HL-60 (cell line): ENCODE measurements at regions not wholly inside any gene's neighbourhood (a gene's known extent, or its start where the extent isn't known, plus 50 kb on each side); places are given as distances from the start of the nearest gene placed in this dataset.
"Not testable (repeated sequence)": the region's sequence is repeated elsewhere in the genome, so short reads cannot be mapped to it uniquely, and the experiment has no call there.

Experiments
- DNase-seq, 2 experiments: peaks; one replicate each; pipeline ENCODE4 v3.0.0-alpha.2; 2010 to 2020; ENCODE audit warnings: low read depth in 1 of 2, low spot score in 1 of 2
- H3K27ac ChIP-seq: fragments of 250-450 bp; sonication (Bioruptor Pico); replicated peaks from 2 replicates; pipeline ENCODE4 v1.5.1; 2020; ENCODE audit warnings: mild to moderate bottlenecking, moderate library complexity
- H3K27me3 ChIP-seq: fragments of 250-450 bp; sonication (Bioruptor Pico); 2 replicates; pipeline ENCODE4 v1.5.1; 2021; ENCODE audit warnings: mild to moderate bottlenecking, moderate library complexity; ENCODE audit not compliant: insufficient read depth, poor library complexity, severe bottlenecking
- H3K4me3 ChIP-seq: replicated peaks from 2 replicates; pipeline ENCODE4 v1.5.1; 2011; ENCODE audit warnings: mild to moderate bottlenecking, control low read depth, low read length; ENCODE audit not compliant: insufficient read depth
- GABPA ChIP-seq: IDR thresholded peaks from 2 replicates; pipeline ENCODE4 v1.6.1; 2012; ENCODE audit warnings: low read depth
- POLR2AphosphoS5 ChIP-seq: IDR thresholded peaks from 2 replicates; pipeline ENCODE4 v1.6.1; 2012; ENCODE audit warnings: low read depth
- SPI1 ChIP-seq: IDR thresholded peaks from 2 replicates; pipeline ENCODE4 v1.6.1; 2012; ENCODE audit warnings: low read depth, mild to moderate bottlenecking, borderline replicate concordance
- TF ChIP-seq, protein P1 (sequence below): IDR thresholded peaks from one replicate; pipeline ENCODE4 v1.5.1; 2011; ENCODE audit warnings: low read length, control low read depth, inconsistent platforms; ENCODE audit not compliant: insufficient read depth
- TF ChIP-seq, protein P2 (sequence below): IDR thresholded peaks from 2 replicates; pipeline ENCODE4 v1.6.1; 2012; ENCODE audit warnings: low read depth; ENCODE audit not compliant: insufficient replicate concordance

DNA sequence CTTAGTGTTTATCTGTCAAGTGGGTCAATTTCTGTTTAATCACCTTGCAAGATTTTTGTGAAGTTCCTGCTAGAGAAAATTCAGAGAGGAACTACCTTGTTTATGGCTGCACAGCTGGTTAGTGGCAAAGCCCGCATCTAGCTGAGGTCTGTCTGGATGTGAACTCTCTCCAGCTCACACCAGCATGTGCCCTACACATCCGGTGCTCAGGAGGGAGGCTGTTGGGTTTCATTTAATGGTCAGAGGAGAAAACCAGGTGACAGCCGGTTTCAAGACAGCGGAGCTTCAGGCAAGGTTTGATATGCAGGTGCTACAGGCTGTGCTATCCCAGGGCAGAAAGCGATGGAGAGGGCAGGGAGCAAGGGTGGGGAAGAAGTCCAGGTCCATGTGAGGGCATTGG, 351.1 kb downstream of the ACTR3B start:
- H3K4me3 ChIP-seq: no peak overlapping the region
- H3K27ac ChIP-seq: no peak overlapping the region
- no peak for DNase-seq
- TF ChIP-seq, protein P1, sequence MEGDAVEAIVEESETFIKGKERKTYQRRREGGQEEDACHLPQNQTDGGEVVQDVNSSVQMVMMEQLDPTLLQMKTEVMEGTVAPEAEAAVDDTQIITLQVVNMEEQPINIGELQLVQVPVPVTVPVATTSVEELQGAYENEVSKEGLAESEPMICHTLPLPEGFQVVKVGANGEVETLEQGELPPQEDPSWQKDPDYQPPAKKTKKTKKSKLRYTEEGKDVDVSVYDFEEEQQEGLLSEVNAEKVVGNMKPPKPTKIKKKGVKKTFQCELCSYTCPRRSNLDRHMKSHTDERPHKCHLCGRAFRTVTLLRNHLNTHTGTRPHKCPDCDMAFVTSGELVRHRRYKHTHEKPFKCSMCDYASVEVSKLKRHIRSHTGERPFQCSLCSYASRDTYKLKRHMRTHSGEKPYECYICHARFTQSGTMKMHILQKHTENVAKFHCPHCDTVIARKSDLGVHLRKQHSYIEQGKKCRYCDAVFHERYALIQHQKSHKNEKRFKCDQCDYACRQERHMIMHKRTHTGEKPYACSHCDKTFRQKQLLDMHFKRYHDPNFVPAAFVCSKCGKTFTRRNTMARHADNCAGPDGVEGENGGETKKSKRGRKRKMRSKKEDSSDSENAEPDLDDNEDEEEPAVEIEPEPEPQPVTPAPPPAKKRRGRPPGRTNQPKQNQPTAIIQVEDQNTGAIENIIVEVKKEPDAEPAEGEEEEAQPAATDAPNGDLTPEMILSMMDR: no peak
- no peak for TF ChIP-seq GABPA
- TF ChIP-seq SPI1: no peak
- TF ChIP-seq, protein P2, sequence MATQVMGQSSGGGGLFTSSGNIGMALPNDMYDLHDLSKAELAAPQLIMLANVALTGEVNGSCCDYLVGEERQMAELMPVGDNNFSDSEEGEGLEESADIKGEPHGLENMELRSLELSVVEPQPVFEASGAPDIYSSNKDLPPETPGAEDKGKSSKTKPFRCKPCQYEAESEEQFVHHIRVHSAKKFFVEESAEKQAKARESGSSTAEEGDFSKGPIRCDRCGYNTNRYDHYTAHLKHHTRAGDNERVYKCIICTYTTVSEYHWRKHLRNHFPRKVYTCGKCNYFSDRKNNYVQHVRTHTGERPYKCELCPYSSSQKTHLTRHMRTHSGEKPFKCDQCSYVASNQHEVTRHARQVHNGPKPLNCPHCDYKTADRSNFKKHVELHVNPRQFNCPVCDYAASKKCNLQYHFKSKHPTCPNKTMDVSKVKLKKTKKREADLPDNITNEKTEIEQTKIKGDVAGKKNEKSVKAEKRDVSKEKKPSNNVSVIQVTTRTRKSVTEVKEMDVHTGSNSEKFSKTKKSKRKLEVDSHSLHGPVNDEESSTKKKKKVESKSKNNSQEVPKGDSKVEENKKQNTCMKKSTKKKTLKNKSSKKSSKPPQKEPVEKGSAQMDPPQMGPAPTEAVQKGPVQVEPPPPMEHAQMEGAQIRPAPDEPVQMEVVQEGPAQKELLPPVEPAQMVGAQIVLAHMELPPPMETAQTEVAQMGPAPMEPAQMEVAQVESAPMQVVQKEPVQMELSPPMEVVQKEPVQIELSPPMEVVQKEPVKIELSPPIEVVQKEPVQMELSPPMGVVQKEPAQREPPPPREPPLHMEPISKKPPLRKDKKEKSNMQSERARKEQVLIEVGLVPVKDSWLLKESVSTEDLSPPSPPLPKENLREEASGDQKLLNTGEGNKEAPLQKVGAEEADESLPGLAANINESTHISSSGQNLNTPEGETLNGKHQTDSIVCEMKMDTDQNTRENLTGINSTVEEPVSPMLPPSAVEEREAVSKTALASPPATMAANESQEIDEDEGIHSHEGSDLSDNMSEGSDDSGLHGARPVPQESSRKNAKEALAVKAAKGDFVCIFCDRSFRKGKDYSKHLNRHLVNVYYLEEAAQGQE: no peak
- TF ChIP-seq POLR2AphosphoS5: no peak
- no peaks in the 10 kb centered on the region for H3K27me3 ChIP-seq

DNA sequence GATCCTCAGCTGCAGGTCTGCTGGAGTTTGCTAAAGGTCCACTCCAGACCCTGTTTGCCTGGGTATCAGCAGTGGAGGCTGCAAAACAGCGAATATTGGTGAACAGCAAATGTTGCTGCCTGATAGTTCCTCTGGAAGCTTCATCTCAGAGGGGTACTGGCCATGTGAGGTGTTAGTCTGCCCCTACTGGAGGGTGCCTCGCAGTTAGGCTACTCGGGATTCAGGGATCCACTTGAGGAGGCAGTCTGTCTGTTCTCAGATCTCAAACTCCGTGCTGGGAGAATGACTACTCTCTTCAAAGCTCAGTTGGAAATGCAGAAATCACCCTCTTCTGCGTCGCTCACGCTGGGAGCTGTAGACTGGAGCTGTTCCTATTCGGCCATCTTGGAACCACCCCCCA, 362.7 kb downstream of the ACTR3B start:
- not testable (repeated sequence) for H3K4me3 ChIP-seq, DNase-seq, H3K27me3 ChIP-seq, H3K27ac ChIP-seq

DNA sequence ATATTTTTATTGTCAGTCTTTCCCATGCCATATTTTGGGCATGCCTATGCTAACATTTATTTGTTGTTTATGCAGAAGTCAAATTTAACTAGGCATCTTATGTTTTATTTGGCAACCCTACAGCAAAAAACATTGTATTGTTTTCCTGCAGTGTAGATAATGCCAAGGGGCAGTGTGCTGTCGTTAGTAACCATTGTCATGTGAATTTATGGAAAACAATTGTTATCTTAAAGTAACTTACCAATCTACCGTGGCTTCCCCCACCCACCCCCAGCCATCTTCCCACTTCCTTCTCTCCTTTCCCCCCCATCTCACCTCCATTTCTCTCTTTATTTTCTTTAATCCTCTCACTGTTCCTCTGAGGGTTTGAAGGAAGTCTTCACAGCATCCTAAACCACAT, 370.5 kb downstream of the ACTR3B start:
- H3K4me3 ChIP-seq: no peak overlapping the region
- H3K27ac ChIP-seq: no peak overlapping the region
- no peak for DNase-seq
- no peak for TF ChIP-seq SPI1
- TF ChIP-seq, protein P1: no peak
- TF ChIP-seq, protein P2: no peak
- no peak for TF ChIP-seq POLR2AphosphoS5
- no peak for TF ChIP-seq GABPA
- no peaks in the 10 kb centered on the region for H3K27me3 ChIP-seq

DNA sequence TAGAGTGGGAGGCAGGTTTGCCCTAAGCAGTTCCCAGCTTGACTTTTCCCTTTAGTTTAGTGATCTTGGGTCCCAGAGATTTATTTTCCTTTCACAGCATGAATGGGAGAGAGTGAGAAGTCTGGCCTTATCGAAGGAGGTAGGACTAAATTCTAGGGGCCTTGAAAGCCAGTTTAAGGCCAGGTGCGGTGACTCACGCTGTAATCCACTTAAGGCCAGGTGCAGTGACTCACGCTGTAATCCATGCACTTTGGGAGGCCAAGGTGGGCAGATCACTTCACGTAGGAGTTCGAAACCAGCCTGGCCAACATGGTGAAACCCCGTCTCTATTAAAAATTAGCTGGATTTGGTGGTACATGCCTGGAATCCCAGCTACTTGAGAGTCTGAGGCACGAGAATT, 392.2 kb downstream of the ACTR3B start:
- TF ChIP-seq, protein P1: no peak
- TF ChIP-seq, protein P2: no peak
- no peak for TF ChIP-seq POLR2AphosphoS5
- no peak for TF ChIP-seq GABPA
- TF ChIP-seq SPI1: no peak

More for the DNA sequence above, 392.2 kb downstream of the ACTR3B start:
- Histone ChIP-seq H3K4me3 (no peak overlapping the region), H3K27me3 (no peaks in the 10 kb centered on the region), H3K27ac (no peak overlapping the region)
- no peak for DNase-seq
